HG03139 (cell line): ENCODE measurements at regions not wholly inside any gene's neighbourhood (a gene's known extent, or its start where the extent isn't known, plus 50 kb on each side); places are given as distances from the start of the nearest gene placed in this dataset.
"Not testable (repeated sequence)": the region's sequence is repeated elsewhere in the genome, so short reads cannot be mapped to it uniquely, and the experiment has no call there.

ENCODE experiments used
- ATAC-seq: cut with Tn5 transposase; IDR thresholded peaks from one replicate; pipeline ENCODE4 v1.9.1; 2021; ENCODE audit not compliant: unreplicated experiment

- ATAC-seq: no peak
These were observed 50.8 kb upstream of the PTHLH start for GRCh38 chr12:28023156-28023887.

GRCh38 chr12:28024231-28024995, 51.9 kb upstream of the PTHLH start:
- no peak for ATAC-seq

- ATAC-seq: no peak
These were observed 53.4 kb upstream of the PTHLH start for GRCh38 chr12:28025821-28026505.

- ATAC-seq: no peak
These were observed 54.2 kb upstream of the PTHLH start for GRCh38 chr12:28026701-28027100.

- ATAC-seq: no peak
These were observed 54.8 kb upstream of the PTHLH start for GRCh38 chr12:28027328-28027727.

- ATAC-seq: no peak
These were observed 55.6 kb upstream of the PTHLH start for GRCh38 chr12:28027947-28028724.

GRCh38 chr12:28032811-28033537, 60.4 kb upstream of the PTHLH start:
- no peak for ATAC-seq

GRCh38 chr12:28033538-28033915, 61.0 kb upstream of the PTHLH start:
- ATAC-seq: no peak

GRCh38 chr12:28034271-28034670, 61.7 kb upstream of the PTHLH start:
- no peak for ATAC-seq

GRCh38 chr12:28035500-28035899, 63.0 kb upstream of the PTHLH start:
- ATAC-seq: no peak

- ATAC-seq: no peak
These were observed 64.4 kb upstream of the PTHLH start for GRCh38 chr12:28036940-28037339.

- ATAC-seq: no peak
These were observed 67.7 kb upstream of the PTHLH start for GRCh38 chr12:28040246-28040645.

- not testable (repeated sequence) for ATAC-seq
These were observed 74.1 kb upstream of the PTHLH start for GRCh38 chr12:28046600-28046999.

- ATAC-seq: no peak
These were observed 78.1 kb upstream of the PTHLH start for GRCh38 chr12:28050606-28051005.

GRCh38 chr12:28051516-28052354, 79.2 kb upstream of the PTHLH start:
- ATAC-seq: no peak

GRCh38 chr12:28053564-28053963, 81.0 kb upstream of the PTHLH start:
- no peak for ATAC-seq

- no peak for ATAC-seq
These were observed 82.0 kb upstream of the PTHLH start for GRCh38 chr12:28054583-28054982.

GRCh38 chr12:28057856-28058615, 85.5 kb upstream of the PTHLH start:
- ATAC-seq: no peak

GRCh38 chr12:28059220-28059619, 86.7 kb upstream of the PTHLH start:
- no peak for ATAC-seq
